KMS-11 (cell line): ENCODE measurements at regions not wholly inside any gene's neighbourhood (a gene's known extent, or its start where the extent isn't known, plus 50 kb on each side); places are given as distances from the start of the nearest gene placed in this dataset.
"Not testable (repeated sequence)": the region's sequence is repeated elsewhere in the genome, so short reads cannot be mapped to it uniquely, and the experiment has no call there.

Experiments used
- H2AFZ ChIP-seq: fragments of 200-600 bp; sonication (generic); 2 replicates; pipeline ENCODE4 v1.6.1; 2016; ENCODE audit warnings: antibody characterized with exemption, mixed run types, low read depth
- H3K27ac ChIP-seq: fragments of 200-600 bp; sonication (generic); 2 replicates; pipeline ENCODE4 v1.6.1; 2016; ENCODE audit warnings: mild to moderate bottlenecking, mixed run types
- H3K27me3 ChIP-seq: fragments of 200-600 bp; sonication (generic); 2 replicates; pipeline ENCODE4 v1.6.1; 2017; ENCODE audit warnings: mild to moderate bottlenecking, low read depth, mixed run types, moderate library complexity; ENCODE audit not compliant: insufficient read depth
- H3K36me3 ChIP-seq: fragments of 200-600 bp; sonication (generic); 2 replicates; pipeline ENCODE4 v1.6.1; 2017; ENCODE audit warnings: mild to moderate bottlenecking, mixed run types; ENCODE audit not compliant: insufficient read depth
- H3K4me1 ChIP-seq: fragments of 200-600 bp; sonication (generic); 2 replicates; pipeline ENCODE4 v1.6.1; 2016; ENCODE audit warnings: mild to moderate bottlenecking, low read depth, mixed run types; ENCODE audit not compliant: poor library complexity, severe bottlenecking
- H3K4me2 ChIP-seq: fragments of 200-600 bp; sonication (generic); 2 replicates; pipeline ENCODE4 v1.7.0; 2016; ENCODE audit warnings: mild to moderate bottlenecking, mixed run types
- H3K4me3 ChIP-seq: fragments of 200-600 bp; sonication (generic); IDR thresholded peaks from 2 replicates; pipeline ENCODE4 v1.6.1; 2017; ENCODE audit warnings: low read depth, low read length, mixed read lengths; ENCODE audit not compliant: insufficient read depth
- H3K79me2 ChIP-seq: fragments of 200-600 bp; sonication (generic); 2 replicates; pipeline ENCODE4 v1.6.1; 2016; ENCODE audit warnings: low read depth, mixed run types; ENCODE audit not compliant: insufficient read depth
- H3K9ac ChIP-seq: fragments of 200-600 bp; sonication (generic); 2 replicates; pipeline ENCODE4 v1.6.1; 2016; ENCODE audit warnings: mild to moderate bottlenecking, mixed run types
- H4K20me1 ChIP-seq: fragments of 200-600 bp; sonication (generic); 2 replicates; pipeline ENCODE4 v1.6.1; 2016; ENCODE audit warnings: mild to moderate bottlenecking, mixed run types; ENCODE audit not compliant: insufficient read depth
- TF ChIP-seq, protein P1 (sequence below): fragments of 200-600 bp; sonication (generic); conservative IDR thresholded peaks from 2 replicates; pipeline ENCODE4 v1.6.1; 2017; ENCODE audit warnings: low read depth, mild to moderate bottlenecking, antibody characterized with exemption, low read length, moderate library complexity, mixed read lengths

DNA sequence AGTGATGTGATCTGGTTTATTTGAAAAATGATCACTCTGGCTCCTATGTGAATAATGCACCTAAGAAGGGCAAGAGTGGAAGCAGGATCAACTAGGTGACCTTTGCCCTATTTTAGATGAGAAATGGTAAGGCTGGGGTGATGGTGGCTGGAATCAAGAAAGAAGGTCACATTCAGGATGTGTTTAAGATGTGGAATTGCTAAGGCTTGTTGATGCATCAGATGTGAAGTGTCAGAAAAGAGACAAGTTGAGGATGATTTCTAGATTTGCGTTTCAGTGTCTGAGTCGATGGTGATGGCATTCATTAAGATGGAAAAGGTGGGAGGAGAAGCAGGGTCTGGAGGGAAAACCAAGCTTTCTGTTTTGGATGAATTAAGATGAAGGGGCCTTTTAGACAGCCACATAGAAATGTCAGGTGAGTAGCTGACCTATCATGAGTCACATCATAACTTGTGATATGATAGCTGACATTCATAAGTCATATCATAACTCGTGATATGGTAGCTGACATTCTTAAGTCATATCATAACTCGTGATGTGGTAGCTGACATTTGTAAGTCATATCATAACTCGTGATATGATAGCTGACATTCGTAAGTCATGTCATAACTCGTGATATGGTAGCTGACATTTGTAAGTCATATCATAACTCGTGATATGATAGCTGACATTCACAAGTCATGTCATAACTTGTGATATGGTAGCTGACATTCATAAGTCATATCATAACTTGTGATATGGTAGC lies 101.2 kb upstream of the SEC11C start:
- TF ChIP-seq, protein P1, sequence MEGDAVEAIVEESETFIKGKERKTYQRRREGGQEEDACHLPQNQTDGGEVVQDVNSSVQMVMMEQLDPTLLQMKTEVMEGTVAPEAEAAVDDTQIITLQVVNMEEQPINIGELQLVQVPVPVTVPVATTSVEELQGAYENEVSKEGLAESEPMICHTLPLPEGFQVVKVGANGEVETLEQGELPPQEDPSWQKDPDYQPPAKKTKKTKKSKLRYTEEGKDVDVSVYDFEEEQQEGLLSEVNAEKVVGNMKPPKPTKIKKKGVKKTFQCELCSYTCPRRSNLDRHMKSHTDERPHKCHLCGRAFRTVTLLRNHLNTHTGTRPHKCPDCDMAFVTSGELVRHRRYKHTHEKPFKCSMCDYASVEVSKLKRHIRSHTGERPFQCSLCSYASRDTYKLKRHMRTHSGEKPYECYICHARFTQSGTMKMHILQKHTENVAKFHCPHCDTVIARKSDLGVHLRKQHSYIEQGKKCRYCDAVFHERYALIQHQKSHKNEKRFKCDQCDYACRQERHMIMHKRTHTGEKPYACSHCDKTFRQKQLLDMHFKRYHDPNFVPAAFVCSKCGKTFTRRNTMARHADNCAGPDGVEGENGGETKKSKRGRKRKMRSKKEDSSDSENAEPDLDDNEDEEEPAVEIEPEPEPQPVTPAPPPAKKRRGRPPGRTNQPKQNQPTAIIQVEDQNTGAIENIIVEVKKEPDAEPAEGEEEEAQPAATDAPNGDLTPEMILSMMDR, result no peak
- no peak overlapping the region for H3K4me3 ChIP-seq
- no peaks in the 10 kb centered on the region for H3K36me3 ChIP-seq
- H4K20me1 ChIP-seq, result no peaks in the 10 kb centered on the region
- no peak overlapping the region for H3K9ac ChIP-seq
- no peaks in the 10 kb centered on the region for H3K79me2 ChIP-seq
- no peak overlapping the region for H2AFZ ChIP-seq
- no peak overlapping the region for H3K4me2 ChIP-seq
- H3K4me1 ChIP-seq, result no peaks in the 10 kb centered on the region
- no peak overlapping the region for H3K27ac ChIP-seq
- no peaks in the 10 kb centered on the region for H3K27me3 ChIP-seq

DNA sequence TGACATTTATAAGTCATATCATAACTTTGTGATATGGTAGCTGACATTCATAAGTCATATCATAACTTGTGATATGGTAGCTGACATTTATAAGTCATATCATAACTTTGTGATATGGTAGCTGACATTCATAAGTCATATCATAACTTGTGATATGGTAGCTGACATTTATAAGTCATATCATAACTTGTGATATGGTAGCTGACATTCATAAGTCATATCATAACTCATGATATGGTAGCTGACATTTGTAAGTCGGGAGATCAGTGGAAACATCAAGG lies 100.7 kb upstream of the SEC11C start:
- not testable (repeated sequence) for H3K27me3 ChIP-seq, H4K20me1 ChIP-seq, H3K4me1 ChIP-seq, H3K36me3 ChIP-seq, H2AFZ ChIP-seq, H3K79me2 ChIP-seq, H3K4me3 ChIP-seq, H3K27ac ChIP-seq, H3K4me2 ChIP-seq, H3K9ac ChIP-seq

DNA sequence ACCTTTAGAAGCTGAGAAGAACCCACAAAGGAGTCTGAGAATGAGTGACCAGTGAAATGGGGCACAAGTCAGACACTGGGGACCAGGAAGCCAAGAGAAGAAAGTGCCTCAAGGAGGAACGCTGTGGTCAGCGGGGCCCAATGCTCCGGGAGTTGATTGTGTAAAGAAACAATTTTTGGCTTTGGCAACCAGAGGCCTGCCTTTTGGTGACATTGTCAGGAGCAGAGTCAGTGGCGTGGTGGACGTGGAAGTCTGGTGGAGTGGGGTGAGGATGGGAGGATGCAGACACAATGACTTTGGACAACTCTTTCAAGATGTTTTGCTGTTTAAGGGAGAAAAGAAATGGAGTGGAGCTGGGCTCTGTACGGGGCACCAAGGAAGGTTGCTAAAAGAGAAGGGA lies 100.2 kb upstream of the SEC11C start:
- H3K79me2 ChIP-seq, result no peaks in the 10 kb centered on the region
- H3K4me1 ChIP-seq, result no peaks in the 10 kb centered on the region
- H3K4me3 ChIP-seq, result no peak overlapping the region
- no peaks in the 10 kb centered on the region for H4K20me1 ChIP-seq
- H3K27me3 ChIP-seq, result no peaks in the 10 kb centered on the region
- no peak overlapping the region for H3K9ac ChIP-seq
- TF ChIP-seq, protein P1, result no peak
- H3K4me2 ChIP-seq, result no peak overlapping the region
- no peaks in the 10 kb centered on the region for H3K36me3 ChIP-seq
- H2AFZ ChIP-seq, result no peak overlapping the region
- H3K27ac ChIP-seq, result no peak overlapping the region

DNA sequence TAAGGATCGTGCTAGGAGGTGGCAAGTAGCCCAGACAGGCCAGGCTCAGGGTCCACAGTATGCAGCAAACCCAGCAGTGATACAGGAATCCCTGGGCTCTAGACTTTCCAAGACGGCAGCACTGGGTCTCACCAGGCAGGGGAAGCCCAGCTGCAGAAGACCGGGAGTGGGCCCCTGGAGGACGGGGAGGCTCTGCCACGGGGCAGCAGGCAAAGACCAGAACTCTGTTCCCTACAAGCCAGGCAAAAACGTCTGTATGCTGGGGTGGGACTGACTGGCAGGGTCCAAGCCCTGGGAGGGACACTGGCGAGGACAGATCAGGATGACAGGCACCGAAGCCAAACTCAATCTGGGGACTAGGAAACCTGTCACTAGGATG lies 98.9 kb upstream of the SEC11C start:
- Histone ChIP-seq H3K4me3 (no peak overlapping the region), H3K79me2 (no peaks in the 10 kb centered on the region), H3K27ac (no peak overlapping the region), H3K36me3 (no peaks in the 10 kb centered on the region), H3K27me3 (no peaks in the 10 kb centered on the region), H2AFZ (no peak overlapping the region), H4K20me1 (no peaks in the 10 kb centered on the region), H3K4me1 (no peaks in the 10 kb centered on the region), H3K9ac (no peak overlapping the region), H3K4me2 (no peak overlapping the region)
- TF ChIP-seq, protein P1, result no peak

DNA sequence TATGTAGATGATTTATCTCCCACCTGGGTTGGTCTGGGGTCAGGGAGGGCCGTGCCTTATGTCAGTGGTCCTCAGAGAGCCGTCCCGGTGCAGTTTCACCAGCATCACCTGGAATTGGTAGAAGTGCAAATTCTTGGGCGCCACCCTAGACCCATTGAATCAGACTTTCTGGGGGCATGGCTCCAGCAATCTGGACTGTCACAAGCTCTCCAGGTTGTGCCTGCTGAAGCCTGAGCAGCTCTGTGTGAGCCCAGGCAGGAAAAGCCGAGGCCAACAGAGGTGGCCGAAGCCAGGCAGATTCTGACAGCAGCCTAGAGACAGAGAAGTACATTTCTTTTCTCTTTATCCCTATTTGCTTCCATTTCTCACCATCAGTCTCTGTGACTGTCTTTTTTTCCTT lies 98.4 kb upstream of the SEC11C start:
- no peak overlapping the region for H2AFZ ChIP-seq
- H3K79me2 ChIP-seq, result no peaks in the 10 kb centered on the region
- no peak overlapping the region for H3K4me2 ChIP-seq
- no peak overlapping the region for H3K9ac ChIP-seq
- H3K4me1 ChIP-seq, result no peaks in the 10 kb centered on the region
- no peaks in the 10 kb centered on the region for H4K20me1 ChIP-seq
- no peaks in the 10 kb centered on the region for H3K36me3 ChIP-seq
- TF ChIP-seq, protein P1, result no peak
- no peaks in the 10 kb centered on the region for H3K27me3 ChIP-seq
- H3K27ac ChIP-seq, result no peak overlapping the region
- H3K4me3 ChIP-seq, result no peak overlapping the region
